Suprapubic skin (tissue), 4 donors: ENCODE measurements at regions not wholly inside any gene's neighbourhood (a gene's known extent, or its start where the extent isn't known, plus 50 kb on each side); places are given as distances from the start of the nearest gene placed in this dataset.

Source experiments
- DNase-seq, 2 donors: peaks; one replicate each; pipeline ENCODE4 v3.0.0-alpha.2; 2019; ENCODE audit warnings: low spot score in 2 of 2
- H3K27ac ChIP-seq: fragments of 200-600 bp; sonication (generic); one replicate; pipeline ENCODE4 v1.5.1; 2019
- H3K27me3 ChIP-seq: fragments of 200-600 bp; sonication (generic); one replicate; pipeline ENCODE4 v1.5.1; 2019
- H3K36me3 ChIP-seq: fragments of 200-600 bp; sonication (generic); one replicate; pipeline ENCODE4 v1.5.1; 2019
- H3K4me1 ChIP-seq: fragments of 200-600 bp; sonication (generic); one replicate; pipeline ENCODE4 v1.5.1; 2019
- H3K4me3 ChIP-seq: fragments of 200-600 bp; sonication (generic); one replicate; pipeline ENCODE4 v1.5.1; 2019; ENCODE audit warnings: mild to moderate bottlenecking
- H3K9me3 ChIP-seq: fragments of 200-600 bp; sonication (generic); one replicate; pipeline ENCODE4 v1.5.1; 2019
- EP300 ChIP-seq: sonication (generic); formaldehyde crosslinking; IDR thresholded peaks from one replicate; pipeline ENCODE4 v1.6.1; 2017; ENCODE audit warnings: antibody characterized with exemption
- POLR2A ChIP-seq, 2 donors: fragments of 450-650 bp; IDR thresholded peaks; one replicate each; pipeline ENCODE4 v1.6.1; 2017; ENCODE audit warnings: antibody characterized with exemption in 2 of 2, mild to moderate bottlenecking in 2 of 2, moderate library complexity in 2 of 2
- POLR2AphosphoS5 ChIP-seq, 3 donors: sonication (generic); formaldehyde crosslinking; IDR thresholded peaks; one replicate each; pipeline ENCODE4 v1.6.1; 2017; ENCODE audit warnings: antibody characterized with exemption in 3 of 3
- WGBS: methylation state at CpG from one replicate; pipeline ENCODE4 v1.1.5; 2018; 5-methylcytosine and 5-hydroxymethylcytosine counted together
- TF ChIP-seq, protein P1 (sequence below), 2 donors: fragments of 200-600 bp in 1 of 2; fragments of 450-650 bp in 1 of 2; sonication (generic) in 1 of 2; IDR thresholded peaks; one replicate each; pipeline ENCODE4 v1.5.1; 2016 to 2019; ENCODE audit warnings: antibody characterized with exemption in 2 of 2, mild to moderate bottlenecking in 1 of 2, moderate library complexity in 1 of 2

DNA sequence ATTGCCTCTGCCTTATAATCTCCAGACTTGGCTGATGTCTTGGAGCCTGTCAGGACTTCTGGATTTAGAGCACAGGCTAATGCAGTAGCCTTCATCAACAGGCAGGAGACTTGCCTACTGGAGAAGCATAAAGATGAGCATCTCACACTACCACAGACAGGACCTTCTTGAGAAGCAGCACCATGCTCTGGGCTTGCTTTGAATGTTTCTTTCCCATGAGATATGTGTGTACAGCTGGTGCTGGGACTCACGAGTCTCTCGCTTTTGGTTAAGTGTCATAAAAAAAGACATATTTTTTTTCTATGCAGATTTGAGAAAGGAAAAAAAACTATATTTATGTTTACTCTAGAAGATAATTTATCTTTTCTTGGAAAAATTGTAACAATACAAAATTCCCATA is 671.3 kb downstream of the MRPL39 start:
- Histone ChIP-seq H3K27ac (no peak overlapping the region), H3K27me3 (no peaks in the 10 kb centered on the region), H3K9me3 (no peaks in the 10 kb centered on the region), H3K4me1 (peaks cover 11% of the 10 kb centered on the region), H3K4me3 (no peak overlapping the region), H3K36me3 (no peaks in the 10 kb centered on the region)
- 65% methylated on average over 2 of the region's 2 CpGs for WGBS
- DNase-seq = no peak
- TF ChIP-seq POLR2A (IDR thresholded peaks at IDR 0.05) = no peak
- no peak for TF ChIP-seq POLR2AphosphoS5 (IDR thresholded peaks at IDR 0.05)
- TF ChIP-seq, protein P1, sequence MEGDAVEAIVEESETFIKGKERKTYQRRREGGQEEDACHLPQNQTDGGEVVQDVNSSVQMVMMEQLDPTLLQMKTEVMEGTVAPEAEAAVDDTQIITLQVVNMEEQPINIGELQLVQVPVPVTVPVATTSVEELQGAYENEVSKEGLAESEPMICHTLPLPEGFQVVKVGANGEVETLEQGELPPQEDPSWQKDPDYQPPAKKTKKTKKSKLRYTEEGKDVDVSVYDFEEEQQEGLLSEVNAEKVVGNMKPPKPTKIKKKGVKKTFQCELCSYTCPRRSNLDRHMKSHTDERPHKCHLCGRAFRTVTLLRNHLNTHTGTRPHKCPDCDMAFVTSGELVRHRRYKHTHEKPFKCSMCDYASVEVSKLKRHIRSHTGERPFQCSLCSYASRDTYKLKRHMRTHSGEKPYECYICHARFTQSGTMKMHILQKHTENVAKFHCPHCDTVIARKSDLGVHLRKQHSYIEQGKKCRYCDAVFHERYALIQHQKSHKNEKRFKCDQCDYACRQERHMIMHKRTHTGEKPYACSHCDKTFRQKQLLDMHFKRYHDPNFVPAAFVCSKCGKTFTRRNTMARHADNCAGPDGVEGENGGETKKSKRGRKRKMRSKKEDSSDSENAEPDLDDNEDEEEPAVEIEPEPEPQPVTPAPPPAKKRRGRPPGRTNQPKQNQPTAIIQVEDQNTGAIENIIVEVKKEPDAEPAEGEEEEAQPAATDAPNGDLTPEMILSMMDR (IDR thresholded peaks at IDR 0.05) = no peak
- TF ChIP-seq EP300 = no peak

DNA sequence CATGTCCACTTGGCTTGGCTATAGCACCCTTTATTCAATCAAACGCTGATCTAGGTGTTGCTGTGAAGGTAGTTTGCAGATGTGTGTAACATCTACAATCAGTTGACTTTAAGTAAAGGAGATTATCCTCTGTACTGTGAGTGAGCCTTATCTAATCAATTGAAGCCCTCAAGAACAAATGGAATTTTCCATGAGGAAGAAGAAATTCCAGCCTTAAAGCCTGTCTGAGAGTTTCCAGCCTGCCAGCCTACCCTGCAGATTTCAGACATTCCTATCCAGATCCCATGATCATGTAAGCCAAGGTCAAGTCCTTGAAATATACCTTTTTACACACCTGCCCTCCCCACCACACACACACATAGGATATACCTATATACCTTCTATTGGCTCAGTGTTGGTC is 696.7 kb downstream of the MRPL39 start:
- WGBS = 78% methylated on average over 1 of the region's 1 CpG

DNA sequence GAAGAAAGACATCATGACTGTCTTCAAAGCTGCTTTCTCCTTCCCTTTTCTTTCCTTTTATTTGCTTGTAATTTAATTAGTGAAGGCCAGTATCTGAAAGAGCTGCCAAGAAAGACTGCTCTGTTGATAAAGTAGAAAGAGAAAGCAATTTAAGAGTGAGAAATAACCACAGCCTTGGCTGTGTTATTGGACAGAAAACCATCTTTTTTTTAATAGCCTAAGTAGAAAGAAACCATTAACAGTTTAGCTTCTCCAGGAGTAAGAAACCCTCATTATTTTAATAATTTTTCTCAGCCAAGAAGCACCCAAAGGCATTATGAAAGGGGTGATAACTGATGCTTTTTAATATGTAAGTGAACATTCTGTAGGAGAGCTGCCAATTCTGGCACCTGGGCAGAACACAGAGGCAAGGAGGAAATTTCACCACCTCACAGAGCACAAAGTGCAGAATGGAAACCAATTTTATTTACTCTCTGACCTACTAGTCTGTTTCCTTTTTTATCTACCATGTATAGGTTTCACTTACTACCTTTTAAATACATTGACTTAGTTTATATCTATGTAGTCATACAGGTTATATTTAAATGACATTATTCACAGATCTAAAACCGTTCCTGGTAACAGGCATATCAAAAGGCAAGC is 703.2 kb downstream of the MRPL39 start:
- H3K36me3 ChIP-seq = no peaks in the 10 kb centered on the region
- no peaks in the 10 kb centered on the region for H3K9me3 ChIP-seq
- TF ChIP-seq, protein P1 (IDR thresholded peaks at IDR 0.05) = no peak
- TF ChIP-seq POLR2A (IDR thresholded peaks at IDR 0.05) = no peak
- no peak for TF ChIP-seq EP300
- H3K4me1 ChIP-seq = peaks cover 3% of the 10 kb centered on the region
- no peak for DNase-seq
- H3K27me3 ChIP-seq = no peaks in the 10 kb centered on the region
- no peak overlapping the region for H3K4me3 ChIP-seq
- WGBS = 52% methylated on average over 1 of the region's 1 CpG
- H3K27ac ChIP-seq = no peak overlapping the region

More for the DNA sequence above, 696.7 kb downstream of the MRPL39 start:
- Histone ChIP-seq H3K9me3 (no peaks in the 10 kb centered on the region), H3K36me3 (no peaks in the 10 kb centered on the region), H3K4me1 (no peaks in the 10 kb centered on the region), H3K4me3 (no peak overlapping the region), H3K27ac (no peak overlapping the region), H3K27me3 (no peaks in the 10 kb centered on the region)
- no peak for TF ChIP-seq POLR2A (IDR thresholded peaks at IDR 0.05)
- TF ChIP-seq POLR2AphosphoS5 (IDR thresholded peaks at IDR 0.05) = no peak
- no peak for TF ChIP-seq EP300
- TF ChIP-seq, protein P1 (IDR thresholded peaks at IDR 0.05) = no peak
- DNase-seq = no peak

DNA sequence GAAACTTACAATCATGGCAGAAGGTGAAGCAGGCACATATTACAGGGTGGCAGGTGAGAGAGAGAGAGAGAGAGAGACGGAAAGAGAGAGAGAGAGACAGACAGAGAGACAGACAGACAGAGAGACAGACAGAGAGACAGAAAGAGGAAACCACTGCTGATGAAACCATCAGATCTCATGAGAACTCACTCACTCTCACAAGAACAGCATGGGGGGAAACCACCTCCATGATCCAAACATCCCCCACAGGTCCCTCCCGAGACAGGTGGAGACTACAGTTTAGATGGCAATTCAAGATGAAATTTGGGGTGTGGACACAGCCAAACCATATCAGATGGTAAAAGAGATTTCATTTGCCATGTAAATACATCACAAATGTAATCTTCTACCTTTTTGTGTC is 708.1 kb downstream of the MRPL39 start:
- H3K9me3 ChIP-seq = no peaks in the 10 kb centered on the region
- DNase-seq = no peak
- no peaks in the 10 kb centered on the region for H3K27me3 ChIP-seq
- TF ChIP-seq, protein P1 (IDR thresholded peaks at IDR 0.05) = no peak
- TF ChIP-seq POLR2AphosphoS5 (IDR thresholded peaks at IDR 0.05) (no peak), POLR2A (IDR thresholded peaks at IDR 0.05) (no peak), EP300 (no peak)
- no peak overlapping the region for H3K4me3 ChIP-seq
- H3K4me1 ChIP-seq = peaks cover 3% of the 10 kb centered on the region
- H3K27ac ChIP-seq = no peak overlapping the region
- H3K36me3 ChIP-seq = no peaks in the 10 kb centered on the region
- WGBS = 72% methylated on average over 2 of the region's 2 CpGs

DNA sequence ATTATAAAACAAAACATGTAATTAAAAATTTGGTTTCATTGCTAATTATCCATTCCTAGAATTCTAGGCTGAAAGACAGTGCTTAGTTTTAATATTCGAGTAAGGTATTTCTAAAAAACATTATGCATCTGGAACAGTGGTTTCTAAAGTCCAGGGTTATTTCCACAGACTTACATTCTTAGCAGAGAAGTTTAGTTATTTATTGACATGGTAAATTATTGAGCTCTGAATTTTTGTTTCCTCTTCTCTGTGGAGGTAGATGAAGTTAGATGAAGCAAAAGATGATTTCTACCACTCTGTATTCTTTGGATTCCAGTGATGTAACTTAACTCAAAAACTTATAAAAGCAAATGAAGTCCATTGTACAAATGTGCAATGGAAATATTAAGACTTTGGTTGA is 709.4 kb downstream of the MRPL39 start:
- 78% methylated on average over 1 of the region's 1 CpG for WGBS
- H3K4me3 ChIP-seq = no peak overlapping the region
- no peak for DNase-seq
- TF ChIP-seq, protein P1 (IDR thresholded peaks at IDR 0.05) = no peak
- no peak for TF ChIP-seq POLR2AphosphoS5 (IDR thresholded peaks at IDR 0.05)
- no peaks in the 10 kb centered on the region for H3K27me3 ChIP-seq
- peaks cover 3% of the 10 kb centered on the region for H3K4me1 ChIP-seq
- no peaks in the 10 kb centered on the region for H3K9me3 ChIP-seq
- H3K27ac ChIP-seq = no peak overlapping the region
- no peaks in the 10 kb centered on the region for H3K36me3 ChIP-seq
